H1 (cell line): ENCODE measurements at regions not wholly inside any gene's neighbourhood (a gene's known extent, or its start where the extent isn't known, plus 50 kb on each side); places are given as distances from the start of the nearest gene placed in this dataset.

Source experiments
- CTCF ChIA-PET: fragments of 300-600 bp; sonication (Branson Sonifier 250); formaldehyde crosslinking; loops from one replicate; lab custom pipeline; 2021; ENCODE audit not compliant: partially characterized antibody; lab: Charles Lee
- POLR2A ChIA-PET: fragments of 300-600 bp; sonication (Branson Sonifier 250); formaldehyde crosslinking; loops from one replicate; lab custom pipeline; 2021; ENCODE audit warnings: inconsistent platforms; ENCODE audit not compliant: partially characterized antibody; lab: Charles Lee
- DNase-seq, 2 experiments: peaks; one replicate each; pipeline versions ENCODE4 v3.0.0 to v3.0.0-alpha.2; 2010 to 2022; ENCODE audit warnings: low spot score in 2 of 2, low read depth in 1 of 2, mixed read lengths in 1 of 2
- FAIRE-seq: peaks from 2 replicates; lab custom pipeline; 2011; peaks lifted over from hg19 to GRCh38; lab: Jason Lieb, UNC
- H2AFZ ChIP-seq: 2 replicates; pipeline ENCODE4 v1.8.1; 2012; ENCODE audit warnings: low read length, inconsistent platforms
- H2AK5ac ChIP-seq: 2 replicates; pipeline ENCODE4 v1.6.1; 2013; ENCODE audit warnings: low read depth, low read length
- H2BK120ac ChIP-seq: replicated peaks from 2 replicates; pipeline ENCODE3; 2013; ENCODE audit warnings: low read depth, low read length, inconsistent platforms
- H2BK12ac ChIP-seq: 2 replicates; pipeline ENCODE4 v1.6.1; 2013; ENCODE audit warnings: low read depth, low read length
- H2BK15ac ChIP-seq: 2 replicates; pipeline ENCODE4 v1.6.1; 2013; ENCODE audit warnings: low read length
- H2BK20ac ChIP-seq: 2 replicates; pipeline ENCODE4 v1.6.1; 2013; ENCODE audit warnings: low read length
- H2BK5ac ChIP-seq: 2 replicates; pipeline ENCODE4 v1.6.1; 2013; ENCODE audit warnings: low read depth, low read length
- H3K14ac ChIP-seq: 2 replicates; pipeline ENCODE4 v1.6.1; 2013; ENCODE audit warnings: inconsistent platforms; ENCODE audit not compliant: insufficient read length
- H3K18ac ChIP-seq: 2 replicates; pipeline ENCODE4 v1.6.1; 2013; ENCODE audit warnings: low read length; ENCODE audit errors: extremely low read depth
- H3K23ac ChIP-seq: 2 replicates; pipeline ENCODE4 v1.6.1; 2013; ENCODE audit warnings: inconsistent platforms; ENCODE audit not compliant: insufficient read length
- H3K23me2 ChIP-seq: 2 replicates; pipeline ENCODE4 v1.6.1; 2013; ENCODE audit warnings: low read depth, low read length
- H3K27ac ChIP-seq: 2 replicates; pipeline ENCODE4 v1.6.1; 2011; ENCODE audit warnings: low read depth, low read length, inconsistent platforms
- H3K27me3 ChIP-seq, 4 experiments: replicated peaks in 1 of 4; 1 replicate in 1 of 4; 2 replicates in 3 of 4; pipeline versions ENCODE4 v1.6.1 to v1.8.1; 2011 to 2013; ENCODE audit warnings: low read length in 3 of 4, mild to moderate bottlenecking in 3 of 4, inconsistent platforms in 2 of 4, mixed read lengths in 2 of 4, moderate library complexity in 1 of 4; ENCODE audit not compliant: control insufficient read depth in 3 of 4, insufficient read depth in 3 of 4; ENCODE audit errors: extremely low read depth in 1 of 4
- H3K36me3 ChIP-seq, 4 experiments: 2 replicates each; pipeline versions ENCODE4 v1.6.1 to v1.8.1; 2011 to 2013; ENCODE audit warnings: mild to moderate bottlenecking in 4 of 4, low read length in 3 of 4, moderate library complexity in 2 of 4, control low read depth in 1 of 4, inconsistent platforms in 1 of 4; ENCODE audit not compliant: insufficient read depth in 4 of 4, control insufficient read depth in 2 of 4
- H3K4ac ChIP-seq: replicated peaks from 2 replicates; pipeline ENCODE3; 2013; ENCODE audit warnings: low read length, low read depth, mixed read lengths, inconsistent platforms; ENCODE audit not compliant: insufficient read length
- H3K4me1 ChIP-seq, 4 experiments: replicated peaks in 1 of 4; 1 replicate in 1 of 4; 2 replicates in 3 of 4; pipeline versions ENCODE4 v1.6.1 to v1.8.1; 2011 to 2013; ENCODE audit warnings: low read length in 3 of 4, inconsistent platforms in 2 of 4, mixed read lengths in 1 of 4; ENCODE audit not compliant: insufficient read depth in 4 of 4, control insufficient read depth in 3 of 4
- H3K4me2 ChIP-seq, 2 experiments: 2 replicates each; pipeline versions ENCODE4 v1.6.1 to v1.8.1; 2011 to 2013; ENCODE audit warnings: low read depth in 2 of 2, low read length in 2 of 2, control low read depth in 1 of 2, inconsistent platforms in 1 of 2, mild to moderate bottlenecking in 1 of 2; ENCODE audit not compliant: insufficient read depth in 1 of 2
- H3K4me3 ChIP-seq, 4 experiments: fragments of 200-600, 300-600 bp in 1 of 4; sonication (generic), shearing (Covaris generic), sonication (Bioruptor Twin) in 1 of 4; 2 replicates each; pipeline versions ENCODE4 v1.5.1 to v1.8.1; 2011 to 2016; ENCODE audit warnings: low read length in 4 of 4, low read depth in 3 of 4, control low read depth in 2 of 4, inconsistent platforms in 2 of 4, mild to moderate bottlenecking in 2 of 4, mixed read lengths in 1 of 4, moderate library complexity in 1 of 4; ENCODE audit not compliant: insufficient read depth in 2 of 4; ENCODE audit errors: extremely low read depth in 1 of 4
- H3K56ac ChIP-seq: replicated peaks from 2 replicates; pipeline ENCODE3; 2013; ENCODE audit warnings: low read depth, mild to moderate bottlenecking, mixed read lengths, low read length, inconsistent platforms; ENCODE audit not compliant: insufficient read length
- H3K79me1 ChIP-seq: 2 replicates; pipeline ENCODE4 v1.6.1; 2013; ENCODE audit warnings: low read depth, low read length, control low read depth
- H3K79me2 ChIP-seq, 2 experiments: 2 replicates each; pipeline versions ENCODE4 v1.6.1 to v1.8.1; 2012 to 2013; ENCODE audit warnings: low read length in 2 of 2, mild to moderate bottlenecking in 2 of 2, inconsistent platforms in 1 of 2; ENCODE audit not compliant: insufficient read depth in 2 of 2, control insufficient read depth in 1 of 2
- H3K9ac ChIP-seq, 4 experiments: replicated peaks in 1 of 4; 1 replicate in 1 of 4; 2 replicates in 3 of 4; pipeline versions ENCODE4 v1.6.1 to v1.8.1; 2011 to 2013; ENCODE audit warnings: low read depth in 3 of 4, low read length in 3 of 4, control low read depth in 2 of 4, mild to moderate bottlenecking in 2 of 4, moderate library complexity in 2 of 4, inconsistent platforms in 1 of 4; ENCODE audit errors: extremely low read depth in 1 of 4
- H3K9me3 ChIP-seq, 2 experiments: 2 replicates each; pipeline versions ENCODE4 v1.6.1 to v1.8.1; 2012 to 2013; ENCODE audit warnings: mild to moderate bottlenecking in 2 of 2, moderate library complexity in 2 of 2, control low read depth in 1 of 2, inconsistent platforms in 1 of 2, low read depth in 1 of 2, low read length in 1 of 2, mixed read lengths in 1 of 2; ENCODE audit not compliant: insufficient read depth in 2 of 2
- H4K20me1 ChIP-seq, 2 experiments: replicated peaks in 1 of 2; 2 replicates each; pipeline versions ENCODE3 to v1.8.1; 2011 to 2013; ENCODE audit warnings: inconsistent platforms in 2 of 2, low read length in 2 of 2, mild to moderate bottlenecking in 1 of 2; ENCODE audit not compliant: insufficient read depth in 2 of 2, control insufficient read depth in 1 of 2
- H4K5ac ChIP-seq: 2 replicates; pipeline ENCODE4 v1.6.1; 2013; ENCODE audit warnings: low read length, low read depth, mixed read lengths, inconsistent platforms; ENCODE audit not compliant: insufficient read length
- H4K8ac ChIP-seq: 2 replicates; pipeline ENCODE4 v1.8.0; 2013; ENCODE audit warnings: mild to moderate bottlenecking, moderate library complexity, low read length, inconsistent platforms; ENCODE audit not compliant: insufficient read depth; ENCODE audit errors: extremely low read depth
- H4K91ac ChIP-seq: replicated peaks from 2 replicates; pipeline ENCODE3; 2013; ENCODE audit warnings: low read length, mixed read lengths, inconsistent platforms; ENCODE audit not compliant: insufficient read length
- CHD2 ChIP-seq: IDR thresholded peaks from 2 replicates; pipeline ENCODE4 v1.6.1; 2012; ENCODE audit warnings: low read length, improper control_type of control experiment
- EP300 ChIP-seq, 2 experiments: IDR thresholded peaks; 1 replicate in 1 of 2; 2 replicates in 1 of 2; pipeline ENCODE4 v1.6.1; 2011 to 2012; ENCODE audit warnings: low read depth in 2 of 2, low read length in 2 of 2, mild to moderate bottlenecking in 2 of 2, borderline replicate concordance in 1 of 2, inconsistent platforms in 1 of 2, moderate library complexity in 1 of 2
- JUN ChIP-seq: IDR thresholded peaks from 2 replicates; pipeline ENCODE4 v1.6.1; 2011; ENCODE audit warnings: low read depth, mild to moderate bottlenecking, improper control_type of control experiment, low read length
- KDM5A ChIP-seq: fragments of 200-600 bp; IDR thresholded peaks from 2 replicates; pipeline ENCODE4 v1.7.1; 2012; ENCODE audit warnings: mild to moderate bottlenecking, low read length, inconsistent platforms, mixed read lengths
- POLR2A ChIP-seq, 2 experiments: IDR thresholded peaks; 1 replicate in 1 of 2; 2 replicates in 1 of 2; pipeline ENCODE4 v1.6.1; 2011; ENCODE audit warnings: low read depth in 2 of 2, low read length in 2 of 2, mild to moderate bottlenecking in 2 of 2; ENCODE audit errors: control extremely low read depth in 1 of 2
- POLR2AphosphoS5 ChIP-seq: IDR thresholded peaks from 2 replicates; pipeline ENCODE4 v1.6.1; 2011; ENCODE audit warnings: low read depth, low read length
- RFX5 ChIP-seq: IDR thresholded peaks from 2 replicates; pipeline ENCODE4 v1.6.1; 2011; ENCODE audit warnings: low read depth, low read length, improper control_type of control experiment, borderline replicate concordance
- SIRT6 ChIP-seq: IDR thresholded peaks from one replicate; pipeline ENCODE4 v1.7.1; 2012; ENCODE audit warnings: low read length, inconsistent platforms
- TBP ChIP-seq: IDR thresholded peaks from 2 replicates; pipeline ENCODE4 v1.6.1; 2011; ENCODE audit warnings: low read depth, low read length, improper control_type of control experiment
- TF ChIP-seq, protein P1 (sequence below), 3 experiments: IDR thresholded peaks; 1 replicate in 2 of 3; 2 replicates in 1 of 3; pipeline versions ENCODE4 v1.5.1 to v1.6.1; 2011; ENCODE audit warnings: low read length in 3 of 3, mild to moderate bottlenecking in 3 of 3, inconsistent platforms in 2 of 3, low read depth in 1 of 3, moderate library complexity in 1 of 3; ENCODE audit not compliant: insufficient read depth in 1 of 3; ENCODE audit errors: control extremely low read depth in 1 of 3

DNA sequence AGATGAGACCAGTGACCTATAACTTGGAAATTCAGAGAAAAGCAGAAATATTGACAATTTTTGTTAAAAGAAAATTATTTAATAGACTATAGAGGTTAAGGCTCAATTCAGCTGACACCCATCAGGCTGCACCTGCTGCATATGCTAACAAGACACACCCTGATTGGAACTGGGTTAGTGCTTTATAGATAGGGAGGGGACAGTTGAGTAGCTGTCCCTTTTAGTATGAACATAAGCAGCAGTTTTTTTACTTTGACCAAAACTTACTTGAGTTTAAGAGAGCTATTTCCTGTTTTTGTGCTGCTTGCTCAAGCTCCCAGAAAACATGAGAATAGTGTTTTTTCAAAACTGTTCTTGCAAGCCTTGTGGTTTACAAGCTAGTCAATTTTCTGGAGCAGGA is 292.6 kb downstream of the LRRC3B start:
- no peaks in the 10 kb centered on the region for H3K79me2 ChIP-seq
- no peak overlapping the region for H3K18ac ChIP-seq
- H3K79me1 ChIP-seq: no peaks in the 10 kb centered on the region
- H3K4me3 ChIP-seq: no peak overlapping the region
- DNase-seq (no peak), FAIRE-seq (no peak)
- no peaks in the 10 kb centered on the region for H3K23me2 ChIP-seq
- no peak overlapping the region for H2AK5ac ChIP-seq
- H4K8ac ChIP-seq: no peak overlapping the region
- no peak overlapping the region for H3K14ac ChIP-seq
- H3K27ac ChIP-seq: no peak overlapping the region
- no peak overlapping the region for H2BK12ac ChIP-seq
- H4K20me1 ChIP-seq: no peaks in the 10 kb centered on the region
- no peak overlapping the region for H4K5ac ChIP-seq
- CTCF ChIA-PET: interaction anchor here (1.6 kb wide), 1 partner anchor 14 kb away, joined by 3 read pairs; no protein-coding TSS in a partner anchor
- H3K9ac ChIP-seq: no peak overlapping the region
- no peak overlapping the region for H2BK20ac ChIP-seq
- H3K36me3 ChIP-seq: no peaks in the 10 kb centered on the region
- H4K91ac ChIP-seq: no peak overlapping the region
- H3K9me3 ChIP-seq: no peaks in the 10 kb centered on the region
- H3K4me1 ChIP-seq: no peaks in the 10 kb centered on the region
- no peak overlapping the region for H2BK5ac ChIP-seq
- peaks cover 0 to 1% (median 0%) of the 10 kb centered on the region in 4 experiments; a peak in 1 of 7 replicates for H3K27me3 ChIP-seq
- no peak for TF ChIP-seq RFX5
- no peak for TF ChIP-seq JUN
- TF ChIP-seq CHD2: no peak
- TF ChIP-seq POLR2AphosphoS5: no peak
- no peak for TF ChIP-seq TBP
- TF ChIP-seq EP300 (IDR thresholded peaks at IDR 0.05; ENCODE audit: borderline replicate concordance in 1 of 2, low read depth in 2 of 2, low read length in 2 of 2): no peak
- TF ChIP-seq, protein P1, sequence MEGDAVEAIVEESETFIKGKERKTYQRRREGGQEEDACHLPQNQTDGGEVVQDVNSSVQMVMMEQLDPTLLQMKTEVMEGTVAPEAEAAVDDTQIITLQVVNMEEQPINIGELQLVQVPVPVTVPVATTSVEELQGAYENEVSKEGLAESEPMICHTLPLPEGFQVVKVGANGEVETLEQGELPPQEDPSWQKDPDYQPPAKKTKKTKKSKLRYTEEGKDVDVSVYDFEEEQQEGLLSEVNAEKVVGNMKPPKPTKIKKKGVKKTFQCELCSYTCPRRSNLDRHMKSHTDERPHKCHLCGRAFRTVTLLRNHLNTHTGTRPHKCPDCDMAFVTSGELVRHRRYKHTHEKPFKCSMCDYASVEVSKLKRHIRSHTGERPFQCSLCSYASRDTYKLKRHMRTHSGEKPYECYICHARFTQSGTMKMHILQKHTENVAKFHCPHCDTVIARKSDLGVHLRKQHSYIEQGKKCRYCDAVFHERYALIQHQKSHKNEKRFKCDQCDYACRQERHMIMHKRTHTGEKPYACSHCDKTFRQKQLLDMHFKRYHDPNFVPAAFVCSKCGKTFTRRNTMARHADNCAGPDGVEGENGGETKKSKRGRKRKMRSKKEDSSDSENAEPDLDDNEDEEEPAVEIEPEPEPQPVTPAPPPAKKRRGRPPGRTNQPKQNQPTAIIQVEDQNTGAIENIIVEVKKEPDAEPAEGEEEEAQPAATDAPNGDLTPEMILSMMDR (IDR thresholded peaks at IDR 0.05; ENCODE audit: control extremely low read depth in 1 of 3, insufficient read depth in 1 of 3, low read depth in 1 of 3, low read length in 3 of 3): no peak
- TF ChIP-seq KDM5A: no peak
- TF ChIP-seq SIRT6: no peak
- no peak for TF ChIP-seq POLR2A (IDR thresholded peaks at IDR 0.05; ENCODE audit: control extremely low read depth in 1 of 2, low read depth in 2 of 2, low read length in 2 of 2)
- no peak overlapping the region for H3K4ac ChIP-seq
- POLR2A ChIA-PET: no interaction called here
- H2BK120ac ChIP-seq: no peak overlapping the region
- H3K23ac ChIP-seq: no peak overlapping the region
- H2BK15ac ChIP-seq: no peak overlapping the region
- no peak overlapping the region for H3K56ac ChIP-seq
- no peak overlapping the region for H2AFZ ChIP-seq
- H3K4me2 ChIP-seq: no peak overlapping the region
